ENCODE measurements at regions not wholly inside any gene's neighbourhood (a gene's known extent, or its start where the extent isn't known, plus 50 kb on each side); places are given as distances from the start of the nearest gene placed in this dataset.
A peak's percentile ranks its signal among the peaks of the same experiment; 100 is the strongest.

GRCh38 chr10:10517866-10518265, 499.8 kb upstream of the CELF2 start:
- DNase-seq, result no peak

- DNase-seq, result no peak
Observed at GRCh38 chr10:10519674-10520073, 498.0 kb upstream of the CELF2 start.

DNA sequence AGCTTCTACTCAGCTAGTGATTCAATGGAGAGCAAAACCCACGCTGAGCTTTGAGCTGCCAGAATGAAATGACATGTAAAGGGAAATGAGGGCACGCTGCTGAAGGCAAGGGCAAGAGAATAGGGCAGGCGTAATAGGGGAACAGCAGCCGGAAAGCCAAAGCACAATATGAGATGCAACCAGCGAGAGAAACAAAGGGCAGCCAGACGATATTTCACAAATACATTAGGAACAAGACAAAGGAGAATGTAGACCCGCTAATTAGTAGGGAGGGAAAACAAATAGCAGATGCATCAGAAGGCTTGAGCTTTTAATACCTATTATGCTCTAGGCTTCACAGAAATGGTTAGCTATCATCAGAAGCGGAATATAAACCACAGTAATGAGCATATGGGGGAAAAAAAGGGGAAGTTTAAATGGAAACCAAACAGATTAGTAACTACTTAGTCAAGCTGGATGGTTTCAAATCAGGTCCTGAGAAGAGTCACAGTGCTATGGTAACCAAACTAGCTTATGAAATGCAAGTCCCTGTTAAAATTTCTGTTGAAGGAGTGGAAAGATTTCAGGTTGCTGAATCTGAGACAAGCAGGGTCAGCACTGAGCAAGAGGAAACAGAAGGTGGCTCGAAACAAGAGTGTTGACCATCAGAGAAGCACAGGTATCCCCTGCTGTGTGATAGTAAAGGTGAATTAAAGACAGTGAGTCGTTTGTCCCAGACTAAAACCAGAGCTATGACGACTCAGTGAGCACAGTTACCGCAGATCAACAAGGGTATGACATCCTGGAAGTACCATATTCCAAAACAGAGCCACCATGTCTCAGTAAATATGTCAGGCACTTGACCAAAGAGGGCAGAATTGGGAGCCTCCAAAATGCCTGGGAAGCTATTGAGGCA, 496.9 kb upstream of the CELF2 start:
- peak; percentile 50 to 82 (median 79) for DNase-seq

DNA sequence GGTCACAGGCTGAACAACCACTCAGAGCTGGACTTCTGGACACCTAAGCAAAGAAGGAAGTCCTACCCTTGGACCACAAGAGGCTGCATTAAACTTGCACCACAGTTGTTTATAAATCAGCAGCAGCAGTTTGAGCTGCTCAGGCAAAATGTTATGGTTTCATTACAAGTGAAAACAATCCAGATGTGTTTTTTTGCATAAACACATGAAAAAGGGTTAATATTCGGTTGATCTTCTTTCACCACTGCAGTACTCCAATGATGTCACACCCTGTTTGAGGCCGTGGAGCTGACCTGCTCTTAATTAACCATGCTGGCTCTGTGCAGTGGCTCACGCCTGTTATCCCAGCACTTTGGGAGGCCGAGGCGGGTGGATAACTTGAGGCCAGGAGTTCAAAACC, 490.8 kb upstream of the CELF2 start:
- no peak for DNase-seq

- DNase-seq, result no peak
Observed at GRCh38 chr10:10527861-10528562, 489.7 kb upstream of the CELF2 start.

GRCh38 chr10:10528563-10528910, 489.1 kb upstream of the CELF2 start:
- peak; percentile 13 to 33 (median 22) for DNase-seq

DNA sequence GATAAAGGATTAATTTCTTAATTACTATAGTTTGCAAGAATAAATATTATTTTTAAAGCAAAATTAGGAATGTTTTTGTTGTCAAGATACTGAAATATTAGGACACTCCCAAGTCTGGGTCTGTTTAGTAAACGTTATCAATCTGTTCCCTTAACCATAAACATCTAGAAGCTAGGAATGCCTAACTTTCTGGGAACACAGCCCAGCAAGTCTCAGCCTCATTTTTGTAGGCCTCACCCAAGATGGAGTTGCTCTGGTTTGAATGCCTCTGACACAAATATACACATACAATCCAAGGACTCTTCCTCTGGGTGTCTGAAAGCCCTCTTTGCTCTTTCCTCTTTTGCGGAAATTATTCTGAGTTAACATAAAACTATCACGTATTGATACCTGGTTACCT, 487.4 kb upstream of the CELF2 start:
- no peak for DNase-seq

DNA sequence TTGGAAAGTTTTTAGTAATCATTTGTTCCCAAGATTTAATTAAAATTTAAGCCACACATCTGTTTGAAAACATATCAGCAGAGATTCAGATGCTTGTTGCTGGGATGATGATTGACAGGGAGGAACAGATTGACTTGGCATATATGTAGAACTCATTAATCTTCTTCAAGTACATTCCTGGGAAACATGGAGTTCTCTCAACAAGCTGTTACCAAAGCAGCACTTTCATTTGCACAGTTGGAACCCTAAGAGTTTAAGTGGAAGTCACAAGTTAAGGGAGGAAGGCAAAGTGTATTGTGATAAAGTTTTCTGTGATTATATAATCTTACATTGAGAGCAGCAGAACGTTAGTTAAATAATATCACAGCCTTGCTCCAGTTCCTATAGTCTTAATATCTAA, 485.4 kb upstream of the CELF2 start:
- DNase-seq, result no peak

DNA sequence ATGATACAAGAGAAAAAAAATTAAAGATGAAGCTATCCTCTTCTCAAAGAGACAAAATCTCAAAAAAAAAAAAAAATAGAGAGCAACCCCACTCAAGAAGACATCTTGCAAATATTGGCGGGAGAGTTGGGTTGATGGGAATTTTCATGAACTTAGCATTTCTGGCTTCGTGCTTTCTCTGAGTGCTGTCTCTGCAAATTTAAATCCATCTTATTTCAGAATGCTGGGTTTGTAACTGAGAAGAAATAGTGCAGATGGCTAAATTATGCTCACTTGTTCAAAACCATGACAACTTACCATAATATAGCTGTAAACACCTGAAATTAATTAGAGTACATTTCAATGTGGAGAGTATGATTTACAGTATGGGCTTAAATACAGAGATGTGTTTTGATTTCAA, 484.8 kb upstream of the CELF2 start:
- no peak for DNase-seq

- peak in 1 of 3 donors; percentile 10 for DNase-seq
Observed at GRCh38 chr10:10533437-10533836, 484.2 kb upstream of the CELF2 start.

DNA sequence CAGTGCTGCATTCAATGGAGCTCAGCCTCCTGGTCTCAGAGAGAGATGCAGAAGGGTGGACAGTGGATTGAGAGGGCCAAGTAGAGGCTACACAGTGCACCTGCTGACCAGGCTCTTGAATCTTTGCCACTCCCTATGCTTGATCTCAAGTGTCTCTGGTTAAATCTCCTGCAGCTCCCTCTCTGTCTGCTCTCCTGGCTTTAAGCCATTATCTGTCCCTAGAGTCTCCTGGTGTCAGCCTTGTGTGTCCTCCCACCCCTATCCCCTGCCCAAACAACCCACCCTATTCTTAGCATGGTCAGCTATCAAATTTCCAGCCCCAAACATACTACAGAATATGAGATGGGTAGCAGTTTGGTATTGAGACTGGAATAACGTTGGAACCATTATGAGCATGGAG, 479.3 kb upstream of the CELF2 start:
- no peak for DNase-seq

DNA sequence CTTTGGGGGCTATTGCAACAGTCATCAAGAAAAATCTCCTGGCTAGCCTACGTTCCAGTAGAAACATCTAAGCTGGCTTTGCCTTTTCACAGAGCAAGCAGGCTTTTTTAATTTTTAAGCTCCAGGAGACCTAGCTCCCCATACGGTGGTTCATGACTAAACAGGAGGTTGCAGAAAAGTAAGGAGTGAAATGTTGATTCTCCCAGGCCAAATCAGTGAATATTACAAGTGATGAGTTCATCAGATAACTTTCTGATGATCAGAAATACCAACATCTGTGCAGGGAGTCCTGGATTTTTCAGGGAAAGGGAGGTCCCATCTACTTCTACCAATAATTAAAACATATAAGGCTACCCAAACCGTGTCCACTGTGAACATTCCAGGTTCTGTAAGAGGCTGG, 477.3 kb upstream of the CELF2 start:
- no peak for DNase-seq

DNA sequence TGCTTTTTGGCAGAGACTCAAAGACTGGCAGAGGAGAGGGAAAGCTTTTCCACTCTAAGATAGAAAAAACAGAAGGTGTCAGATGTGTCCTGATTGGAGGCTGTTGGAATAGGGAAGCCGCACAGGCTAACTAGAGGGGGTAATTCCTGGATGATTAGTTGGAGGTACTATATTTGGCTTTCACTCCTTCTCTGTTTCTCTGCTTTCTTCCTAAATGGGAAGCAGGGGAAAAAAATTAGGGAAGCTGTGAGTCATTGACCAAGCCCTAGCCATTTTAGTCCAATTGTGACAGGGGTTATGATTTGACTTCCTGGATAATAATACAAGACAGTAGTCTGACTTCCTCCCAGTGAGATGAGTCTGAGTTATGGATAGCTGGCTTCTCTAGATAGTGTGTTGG, 475.2 kb upstream of the CELF2 start:
- DNase-seq, result peak; percentile 47 to 63 (median 59)

GRCh38 chr10:10544890-10545289, 472.8 kb upstream of the CELF2 start:
- no peak for DNase-seq

DNA sequence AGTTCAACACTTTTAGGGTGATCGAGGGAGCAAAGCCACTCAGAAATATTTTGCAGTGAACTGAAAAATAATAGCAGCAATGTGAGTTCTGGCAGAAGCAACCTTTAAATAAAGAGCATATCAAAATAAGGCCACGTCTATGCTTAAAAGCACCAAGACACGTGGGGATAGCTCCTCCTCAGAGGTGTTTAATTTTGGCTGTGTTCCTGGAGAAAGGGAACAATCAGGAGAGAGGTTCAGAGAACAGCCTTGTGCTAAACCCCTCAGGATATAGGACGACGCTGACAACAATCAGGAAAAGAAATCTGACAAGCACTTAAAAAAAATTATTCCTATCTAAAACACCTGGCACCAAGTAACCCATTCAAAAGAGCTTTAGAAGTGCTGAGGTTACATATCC, 471.9 kb upstream of the CELF2 start:
- no peak for DNase-seq

GRCh38 chr10:10551596-10552301, 465.9 kb upstream of the CELF2 start:
- DNase-seq, result no peak

DNA sequence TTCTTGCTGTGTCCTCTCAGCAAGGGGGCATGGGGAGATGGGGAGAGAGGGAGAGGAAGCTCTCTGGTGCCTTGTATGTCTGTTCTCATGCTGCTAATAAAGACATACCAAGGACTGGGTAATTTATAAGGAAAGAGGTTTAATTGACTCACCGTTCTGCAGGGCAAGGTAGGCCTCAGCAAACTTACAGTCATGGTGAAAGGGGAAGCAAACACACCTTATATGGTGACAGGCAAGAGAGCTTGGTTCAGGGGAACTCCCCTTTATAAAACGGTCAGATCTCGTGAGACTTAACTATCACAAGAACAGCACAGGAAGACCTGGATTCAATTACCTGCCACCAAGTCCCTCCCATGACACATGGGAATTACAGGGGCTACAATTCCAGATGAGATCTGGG, 464.7 kb upstream of the CELF2 start:
- DNase-seq, result no peak

- DNase-seq, result no peak
Observed at GRCh38 chr10:10564081-10564794, 453.4 kb upstream of the CELF2 start.

GRCh38 chr10:10576937-10577336, 440.7 kb upstream of the CELF2 start:
- no peak for DNase-seq

- DNase-seq, result no peak
Observed at GRCh38 chr10:10579709-10580108, 438.0 kb upstream of the CELF2 start.

- peak in 1 of 3 donors; percentile 2 for DNase-seq
Observed at GRCh38 chr10:10584161-10584560, 433.5 kb upstream of the CELF2 start.

DNA sequence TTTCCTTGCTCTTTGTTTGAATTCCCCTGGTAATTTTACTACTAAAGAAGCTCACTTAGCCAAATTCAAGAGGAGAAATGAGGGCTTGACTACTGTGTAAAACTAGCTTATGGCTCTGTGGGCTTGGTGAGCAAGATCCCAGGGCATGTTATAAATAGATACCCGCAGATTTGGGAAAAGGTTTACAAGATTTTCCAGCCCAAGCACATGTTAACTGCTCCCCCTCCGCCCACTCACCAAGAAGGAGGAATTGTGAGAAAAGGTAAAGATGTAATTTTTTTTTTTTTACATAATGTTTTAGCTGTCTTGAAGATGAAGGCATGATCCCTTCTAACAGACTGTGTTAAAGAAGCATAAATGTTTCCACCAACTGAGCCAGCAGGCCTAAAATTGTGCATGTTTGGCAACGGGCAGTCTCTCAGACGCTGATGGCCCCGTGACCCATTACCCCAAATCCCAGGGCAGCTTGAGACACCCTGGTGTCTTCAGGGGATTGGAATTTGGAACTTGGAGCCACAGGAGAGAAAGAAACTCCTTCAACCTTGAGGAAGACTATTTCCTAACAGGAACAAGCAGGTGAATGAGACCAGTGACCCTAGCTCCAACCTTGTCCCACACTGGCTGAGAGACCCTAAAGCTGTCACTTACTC, 429.8 kb upstream of the CELF2 start:
- no peak for DNase-seq
